GM12865 (cell line): ENCODE measurements at regions not wholly inside any gene's neighbourhood (a gene's known extent, or its start where the extent isn't known, plus 50 kb on each side); places are given as distances from the start of the nearest gene placed in this dataset.

Experiments
- DNase-seq: peaks from one replicate; pipeline ENCODE4 v3.0.0; 2010; ENCODE audit warnings: low read depth
- H3K4me3 ChIP-seq: 2 replicates; pipeline ENCODE4 v1.5.1; 2011; ENCODE audit warnings: mild to moderate bottlenecking, low read depth, low read length, control low read depth
- TF ChIP-seq, protein P1 (sequence below): IDR thresholded peaks from 2 replicates; pipeline ENCODE4 v1.5.1; 2011; ENCODE audit warnings: low read length, control low read depth, low read depth, inconsistent platforms; ENCODE audit not compliant: insufficient read depth; ENCODE audit errors: missing control alignments

DNA sequence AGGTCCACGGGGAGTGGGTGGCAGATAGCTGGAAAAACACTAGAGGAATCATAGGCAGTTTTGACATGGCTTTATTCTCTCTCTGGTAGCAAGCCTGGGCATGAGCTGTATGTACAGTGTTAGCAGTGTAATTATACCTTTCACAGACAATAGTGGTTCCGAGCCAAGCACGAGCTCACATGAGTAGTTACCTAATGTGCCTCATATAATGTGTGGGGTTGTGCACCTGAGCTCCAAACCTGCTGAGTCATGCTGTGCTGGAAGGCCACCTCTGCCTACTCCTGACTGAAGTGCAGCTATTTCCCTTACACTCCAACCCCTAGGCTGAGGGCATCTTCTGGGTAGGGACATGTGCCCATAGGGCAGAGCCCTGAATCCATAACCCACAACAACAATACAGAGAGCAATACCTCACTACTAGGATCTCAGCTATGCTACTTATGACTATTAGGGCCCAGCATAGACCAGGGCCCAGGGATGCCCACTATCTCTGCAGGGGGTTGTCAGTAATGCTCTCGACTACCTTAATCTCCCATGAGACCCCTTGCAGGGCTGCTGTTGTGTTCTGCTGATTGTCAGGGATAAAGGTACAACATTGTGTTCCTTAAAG lies 432.1 kb downstream of the DYNC2H1 start:
- H3K4me3 ChIP-seq = no peak overlapping the region
- TF ChIP-seq, protein P1, sequence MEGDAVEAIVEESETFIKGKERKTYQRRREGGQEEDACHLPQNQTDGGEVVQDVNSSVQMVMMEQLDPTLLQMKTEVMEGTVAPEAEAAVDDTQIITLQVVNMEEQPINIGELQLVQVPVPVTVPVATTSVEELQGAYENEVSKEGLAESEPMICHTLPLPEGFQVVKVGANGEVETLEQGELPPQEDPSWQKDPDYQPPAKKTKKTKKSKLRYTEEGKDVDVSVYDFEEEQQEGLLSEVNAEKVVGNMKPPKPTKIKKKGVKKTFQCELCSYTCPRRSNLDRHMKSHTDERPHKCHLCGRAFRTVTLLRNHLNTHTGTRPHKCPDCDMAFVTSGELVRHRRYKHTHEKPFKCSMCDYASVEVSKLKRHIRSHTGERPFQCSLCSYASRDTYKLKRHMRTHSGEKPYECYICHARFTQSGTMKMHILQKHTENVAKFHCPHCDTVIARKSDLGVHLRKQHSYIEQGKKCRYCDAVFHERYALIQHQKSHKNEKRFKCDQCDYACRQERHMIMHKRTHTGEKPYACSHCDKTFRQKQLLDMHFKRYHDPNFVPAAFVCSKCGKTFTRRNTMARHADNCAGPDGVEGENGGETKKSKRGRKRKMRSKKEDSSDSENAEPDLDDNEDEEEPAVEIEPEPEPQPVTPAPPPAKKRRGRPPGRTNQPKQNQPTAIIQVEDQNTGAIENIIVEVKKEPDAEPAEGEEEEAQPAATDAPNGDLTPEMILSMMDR = no peak
- DNase-seq = no peak

DNA sequence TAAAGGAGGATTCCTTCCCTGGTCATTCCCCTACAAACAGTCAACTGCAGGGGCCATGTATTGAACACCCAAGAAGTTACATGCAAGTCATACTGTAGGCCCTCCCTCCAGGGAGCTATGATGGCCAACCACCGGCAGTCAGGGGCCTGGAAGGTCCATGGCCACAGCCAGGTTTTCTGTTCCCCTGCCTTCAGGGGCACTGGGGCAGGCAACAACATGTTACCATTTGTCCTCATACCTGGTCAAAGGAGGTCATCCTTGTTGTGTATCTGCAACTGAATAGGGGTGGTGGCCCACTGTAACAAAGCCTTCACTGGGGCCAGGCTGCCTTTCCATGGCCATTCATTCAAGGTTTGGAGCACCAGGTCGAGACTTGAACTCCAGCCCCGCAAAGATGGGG lies 433.6 kb downstream of the DYNC2H1 start:
- no peak for DNase-seq
- no peak overlapping the region for H3K4me3 ChIP-seq
- TF ChIP-seq, protein P1 = no peak

DNA sequence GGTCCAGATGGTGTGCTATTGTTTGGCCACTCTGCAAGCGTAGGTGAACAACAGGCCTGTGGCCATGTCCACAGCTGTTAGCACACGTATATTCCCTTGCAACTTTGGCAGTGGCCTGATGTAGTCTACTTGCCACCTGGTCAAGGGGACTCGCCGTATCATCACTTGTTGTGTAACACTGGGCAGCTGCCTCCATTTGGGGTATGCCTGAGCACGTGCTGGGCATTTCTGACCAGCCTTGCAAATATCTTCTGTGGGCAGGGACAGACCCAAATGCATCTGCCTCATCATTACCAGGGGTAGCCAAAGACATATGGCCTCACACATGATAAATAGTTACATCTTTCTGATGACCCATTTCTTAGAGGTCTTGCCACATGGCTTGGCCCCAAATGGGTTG lies 434.2 kb downstream of the DYNC2H1 start:
- DNase-seq = no peak
- H3K4me3 ChIP-seq = no peak overlapping the region
- TF ChIP-seq, protein P1 = no peak

DNA sequence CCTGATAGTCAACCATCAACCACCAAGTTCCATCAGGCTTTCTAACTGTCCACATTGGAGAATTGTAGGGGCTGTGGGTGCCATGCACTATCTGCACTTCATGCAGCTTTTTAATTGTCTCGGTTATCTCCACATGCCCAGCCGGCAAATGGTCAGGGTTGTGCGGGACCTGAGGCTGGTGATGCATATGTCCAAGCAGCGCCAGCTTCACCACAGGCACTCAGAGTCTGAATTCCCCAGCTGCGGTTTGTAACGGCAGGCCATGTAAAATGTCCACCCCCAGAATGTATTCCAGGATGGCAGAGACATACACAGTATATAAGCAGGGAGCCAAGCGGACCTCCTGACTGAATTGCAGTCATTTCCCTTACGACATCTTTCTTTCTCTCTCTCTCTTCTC lies 435.6 kb downstream of the DYNC2H1 start:
- no peak for DNase-seq
- TF ChIP-seq, protein P1 = no peak
- H3K4me3 ChIP-seq = no peak overlapping the region

DNA sequence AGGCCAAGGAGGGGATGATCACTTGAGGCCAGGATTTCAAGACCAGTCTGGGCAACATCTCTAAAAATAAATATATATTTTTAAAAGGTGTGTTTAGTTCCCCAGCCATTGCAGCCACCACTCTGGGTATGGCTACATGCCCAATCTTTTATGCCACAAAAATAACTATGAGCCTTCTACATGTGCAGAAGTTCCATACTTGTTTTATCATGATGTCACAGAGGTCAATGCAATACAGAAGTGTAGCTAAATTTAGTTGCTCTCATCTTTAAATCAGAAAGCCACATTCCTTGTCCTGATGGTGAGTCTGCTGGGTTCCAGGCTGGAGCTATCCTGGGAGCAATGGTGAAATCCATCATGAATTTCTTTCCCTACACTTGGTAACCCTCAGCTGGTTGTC lies 436.3 kb downstream of the DYNC2H1 start:
- TF ChIP-seq, protein P1 = no peak
- no peak for DNase-seq
- H3K4me3 ChIP-seq = no peak overlapping the region

DNA sequence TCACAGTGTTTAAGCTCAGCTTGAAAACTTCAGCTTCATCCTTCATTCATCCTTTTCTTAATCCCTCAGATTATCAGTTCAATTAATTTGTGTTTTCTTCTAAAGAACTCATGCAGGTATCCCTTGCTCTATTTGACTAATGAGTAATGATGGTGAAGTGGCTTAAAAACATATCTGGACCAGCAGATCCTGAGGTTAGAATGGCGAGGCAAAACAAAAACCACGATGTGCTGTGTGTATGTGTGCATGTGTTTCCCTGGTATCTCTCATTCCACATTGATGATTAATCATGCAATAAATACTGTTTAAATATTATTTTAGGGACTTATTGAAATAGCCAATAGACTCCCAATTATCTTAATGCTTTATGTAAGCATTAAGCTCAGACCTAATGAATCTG lies 437.0 kb downstream of the DYNC2H1 start:
- TF ChIP-seq, protein P1 = no peak
- no peak for DNase-seq
- H3K4me3 ChIP-seq = no peak overlapping the region

DNA sequence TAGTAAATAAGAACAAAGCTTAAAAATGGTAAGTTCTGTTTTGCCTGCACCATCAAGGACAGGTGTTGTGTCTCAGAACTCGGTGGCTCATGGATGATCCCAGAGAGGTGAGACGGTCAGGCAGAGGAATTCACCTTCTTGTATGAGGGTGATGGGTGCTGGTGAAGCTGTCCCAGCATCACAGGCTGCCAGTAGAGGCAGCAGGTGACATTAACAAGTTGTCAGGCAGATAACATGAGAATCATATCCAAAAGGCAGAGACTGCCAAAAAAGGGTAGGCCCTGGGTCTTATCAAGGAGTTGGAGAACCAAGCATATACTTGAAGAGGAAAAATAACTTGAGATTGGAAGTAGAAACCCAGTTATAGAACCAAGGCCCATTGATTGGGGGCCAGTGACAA lies 437.8 kb downstream of the DYNC2H1 start:
- DNase-seq = no peak
- TF ChIP-seq, protein P1 = no peak
- H3K4me3 ChIP-seq = no peak overlapping the region
